ENCODE measurements at regions not wholly inside any gene's neighbourhood (a gene's known extent, or its start where the extent isn't known, plus 50 kb on each side); places are given as distances from the start of the nearest gene placed in this dataset.

- Histone ChIP-seq H3K36me3 (ENCODE audit: control insufficient read depth, insufficient read depth, low read length) (no peaks in the 10 kb centered on the region), H3K9me3 (ENCODE audit: control insufficient read depth, insufficient read depth, low read depth, low read length) (no peaks in the 10 kb centered on the region), H3K27me3 (ENCODE audit: control insufficient read depth, insufficient read depth, low read length) (peaks cover 12% of the 10 kb centered on the region), H3K4me1 (ENCODE audit: control insufficient read depth, insufficient read depth, low read length) (no peaks in the 10 kb centered on the region), H3K4me3 (ENCODE audit: low read depth in 2 of 2, low read length in 2 of 2) (no peak overlapping the region), H3K27ac (ENCODE audit: low read length) (no peak overlapping the region)
- TF ChIP-seq CTCF (IDR thresholded peaks at IDR 0.05) (no peak), SIN3A (IDR thresholded peaks at IDR 0.05; ENCODE audit: borderline replicate concordance, insufficient read depth, low read depth, low read length) (no peak), POLR2AphosphoS5 (IDR thresholded peaks at IDR 0.05; ENCODE audit: low read depth, low read length) (no peak), REST (IDR thresholded peaks at IDR 0.05; ENCODE audit: insufficient read depth in 1 of 2, low read depth in 2 of 2, low read length in 1 of 2) (no peak), TCF7L2 (IDR thresholded peaks at IDR 0.05; ENCODE audit: low read depth, low read length) (no peak)
- intact Hi-C loops (cut with micrococcal nuclease; ENCODE audit: unreplicated experiment) (no loop called here), in situ Hi-C loops (cut with HindIII; ENCODE audit: low pct_unique_long_range_greater_than_20kb, low sequenced_read_pairs) (no loop called here)
- CTCF ChIA-PET, result no interaction called here
- ATAC-seq (no peak), DNase-seq (ENCODE audit: low read depth, low spot score) (no peak)
- POLR2A ChIA-PET, result no interaction called here
- BruUV-seq (replicated peaks), result no TSS peak
These were observed 132.8 kb upstream of the SATB2 start for GRCh38 chr2:199590321-199591203.

- ATAC-seq, result no peak
- no peak for DNase-seq (ENCODE audit: low read depth, low spot score)
These were observed 131.6 kb upstream of the SATB2 start for GRCh38 chr2:199589306-199589705.

More at GRCh38 chr2:199589306-199589705, 131.6 kb upstream of the SATB2 start:
- no peak for TF ChIP-seq CTCF (IDR thresholded peaks at IDR 0.05)
- TF ChIP-seq SIN3A (IDR thresholded peaks at IDR 0.05; ENCODE audit: borderline replicate concordance, insufficient read depth, low read depth, low read length), result no peak
- Histone ChIP-seq H3K4me1 (ENCODE audit: control insufficient read depth, insufficient read depth, low read length) (no peaks in the 10 kb centered on the region), H3K4me3 (ENCODE audit: low read depth in 2 of 2, low read length in 2 of 2) (no peak overlapping the region), H3K36me3 (ENCODE audit: control insufficient read depth, insufficient read depth, low read length) (no peaks in the 10 kb centered on the region), H3K9me3 (ENCODE audit: control insufficient read depth, insufficient read depth, low read depth, low read length) (no peaks in the 10 kb centered on the region), H3K27me3 (ENCODE audit: control insufficient read depth, insufficient read depth, low read length) (peaks cover 12% of the 10 kb centered on the region), H3K27ac (ENCODE audit: low read length) (no peak overlapping the region)
- POLR2A ChIA-PET, result no interaction called here
- BruUV-seq (replicated peaks), result no TSS peak
- in situ Hi-C loops (cut with HindIII; ENCODE audit: low pct_unique_long_range_greater_than_20kb, low sequenced_read_pairs) (no loop called here), intact Hi-C loops (cut with micrococcal nuclease; ENCODE audit: unreplicated experiment) (no loop called here)
- CTCF ChIA-PET, result no interaction called here
